Heart left ventricle (tissue), 16 donors: ENCODE measurements at regions not wholly inside any gene's neighbourhood (a gene's known extent, or its start where the extent isn't known, plus 50 kb on each side); places are given as distances from the start of the nearest gene placed in this dataset.

ENCODE experiments used
- ATAC-seq, 4 donors: fragments of 200-7000 bp; cut with Tn5 transposase; one replicate each; pipeline ENCODE4 v1.9.1; 2020 to 2022; ENCODE audit warnings: moderate library complexity in 4 of 4, mild to moderate bottlenecking in 3 of 4, moderate number of reproducible peaks in 1 of 4
- DNase-seq, 5 donors: peaks; one replicate each; pipeline ENCODE4 v3.0.0-alpha.2; 2020
- H3K27ac ChIP-seq, 12 donors: fragments of 200-600 bp; sonication (generic) in 4 of 12; one replicate each; pipeline versions ENCODE4 v1.5.0 to v1.8.0; 2016 to 2022; ENCODE audit warnings: mild to moderate bottlenecking in 2 of 12
- H3K27me3 ChIP-seq, 9 donors: fragments of 200-600 bp; sonication (generic) in 2 of 9; one replicate each; pipeline versions ENCODE4 v1.5.1 to v1.8.0; 2016 to 2022; ENCODE audit warnings: mild to moderate bottlenecking in 3 of 9
- H3K36me3 ChIP-seq, 9 donors: fragments of 200-600 bp; sonication (generic) in 2 of 9; one replicate each; pipeline versions ENCODE4 v1.5.0 to v1.8.0; 2018 to 2022; ENCODE audit warnings: mild to moderate bottlenecking in 2 of 9
- H3K4me1 ChIP-seq, 12 donors: fragments of 200-600 bp; sonication (generic) in 4 of 12; one replicate each; pipeline versions ENCODE4 v1.5.0 to v1.8.0; 2016 to 2022; ENCODE audit warnings: mild to moderate bottlenecking in 3 of 12
- H3K4me3 ChIP-seq, 12 donors: fragments of 200-600 bp; sonication (generic) in 4 of 12; one replicate each; pipeline versions ENCODE4 v1.5.0 to v1.8.0; 2017 to 2022; ENCODE audit warnings: mild to moderate bottlenecking in 9 of 12, moderate library complexity in 4 of 12
- H3K9me3 ChIP-seq, 12 donors: fragments of 200-600 bp; sonication (generic) in 4 of 12; one replicate each; pipeline versions ENCODE4 v1.5.0 to v1.8.0; 2016 to 2022; ENCODE audit warnings: mild to moderate bottlenecking in 1 of 12
- POLR2A ChIP-seq, 2 donors: fragments of 450-650 bp; IDR thresholded peaks; one replicate each; pipeline ENCODE4 v1.6.1; 2017; ENCODE audit warnings: antibody characterized with exemption in 2 of 2, mild to moderate bottlenecking in 2 of 2, moderate library complexity in 2 of 2
- WGBS, 4 donors: extraction: QIAGEN DNeasy Blood & Tissue Kit in 2 of 4; methylation state at CpG; one replicate each; pipeline versions ENCODE4 v1.1.5 to v1.1.7; 2013 to 2018; 5-methylcytosine and 5-hydroxymethylcytosine counted together
- intact Hi-C, 10 donors: fragments of 100-400 bp; cut with DNase I; formaldehyde crosslinking; loops; one replicate each; pipeline versions ENCODE4 v1.11.1 to v1.14.2; 2022
- TF ChIP-seq, protein P1 (sequence below), 12 donors: fragments of 200-600 bp; sonication (generic) in 4 of 12; IDR thresholded peaks; one replicate each; pipeline versions ENCODE4 v1.5.0 to v1.8.0; 2018 to 2022; ENCODE audit warnings: antibody characterized with exemption in 12 of 12, mild to moderate bottlenecking in 5 of 12
- donor health status: ischemic (EF 13 %, LVEDD 7.1; RV severe dilation, severe dysfunction).
- donor health status: healthy with polysubstance abuse.
- donor health status: DM: no; HTN: yes; CAD: no.
- donor health status: DM: no; HTN: no; CAD: no.
- donor health status: ischemic (EF 25% LVEDD 6.9; RV normal size, moderate dysfunction).
- donor health status: ischemic (EF 25% LVEDD 5.7; RV mildly dilated, moderate dysfunction).
- donor health status: healthy.
- donor health status: DM: yes; HTN: yes; CAD: no.
- donor health status: ischemic (EF 35%, LVEDD 5.7; RV mildly dilated, moderate dysfunction).
- donor health status: nonischemic (EF 11% LVEDD 7.7; RV severe dilation, severe dysfunction).
- donor health status: DM: yes; HTN: yes; CAD: no.
- donor health status: PGD.
- donor health status: ischemic (EF 29% LVEDD 5.4; RV normal size, mild dysfunction).
- donor health status: nonischemic (EF 23%, LVEDD 6.1; RV moderate dilation, normal function).

DNA sequence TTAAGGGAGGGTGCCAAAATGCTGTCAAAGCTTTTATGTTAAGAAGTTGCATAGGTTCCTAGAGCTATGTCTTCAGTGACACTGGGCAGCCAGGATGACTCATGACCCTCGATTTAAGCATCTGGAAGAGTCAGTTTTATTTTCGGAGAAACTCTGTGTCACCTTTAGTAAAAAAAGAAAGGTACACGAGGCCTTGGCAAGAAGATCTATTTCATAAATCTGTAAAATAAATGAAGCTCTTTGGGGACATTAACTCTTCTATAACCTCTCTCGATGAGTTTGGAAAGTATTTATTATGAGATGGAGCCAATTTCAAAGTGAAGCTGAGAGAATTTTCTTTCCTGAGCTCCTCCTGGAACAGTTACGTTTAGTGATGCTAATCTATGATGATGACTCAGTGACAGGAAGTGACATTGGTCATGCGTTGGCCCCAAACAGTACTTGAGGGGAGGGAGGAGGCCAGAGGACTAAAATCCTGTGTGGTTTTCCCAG, 156.5 kb downstream of the HLX start:
- TF ChIP-seq, protein P1, sequence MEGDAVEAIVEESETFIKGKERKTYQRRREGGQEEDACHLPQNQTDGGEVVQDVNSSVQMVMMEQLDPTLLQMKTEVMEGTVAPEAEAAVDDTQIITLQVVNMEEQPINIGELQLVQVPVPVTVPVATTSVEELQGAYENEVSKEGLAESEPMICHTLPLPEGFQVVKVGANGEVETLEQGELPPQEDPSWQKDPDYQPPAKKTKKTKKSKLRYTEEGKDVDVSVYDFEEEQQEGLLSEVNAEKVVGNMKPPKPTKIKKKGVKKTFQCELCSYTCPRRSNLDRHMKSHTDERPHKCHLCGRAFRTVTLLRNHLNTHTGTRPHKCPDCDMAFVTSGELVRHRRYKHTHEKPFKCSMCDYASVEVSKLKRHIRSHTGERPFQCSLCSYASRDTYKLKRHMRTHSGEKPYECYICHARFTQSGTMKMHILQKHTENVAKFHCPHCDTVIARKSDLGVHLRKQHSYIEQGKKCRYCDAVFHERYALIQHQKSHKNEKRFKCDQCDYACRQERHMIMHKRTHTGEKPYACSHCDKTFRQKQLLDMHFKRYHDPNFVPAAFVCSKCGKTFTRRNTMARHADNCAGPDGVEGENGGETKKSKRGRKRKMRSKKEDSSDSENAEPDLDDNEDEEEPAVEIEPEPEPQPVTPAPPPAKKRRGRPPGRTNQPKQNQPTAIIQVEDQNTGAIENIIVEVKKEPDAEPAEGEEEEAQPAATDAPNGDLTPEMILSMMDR (IDR thresholded peaks at IDR 0.05), result no peak
- no peak for TF ChIP-seq POLR2A (IDR thresholded peaks at IDR 0.05)
- no peaks in the 10 kb centered on the region for H3K9me3 ChIP-seq
- peaks cover 0 to 37% (median 8%) of the 10 kb centered on the region in 12 donors for H3K4me1 ChIP-seq
- WGBS, 4 donors, result 28 to 39% (median 31%) methylated on average over 6 of the region's 6 CpGs
- intact Hi-C loops, result loop anchor here in 3 of 10 donors (10.0 kb wide), 3 partner anchors 59 to 151 kb away; no protein-coding TSS in a partner anchor
- H3K27me3 ChIP-seq, result no peaks in the 10 kb centered on the region
- no peak overlapping the region for H3K4me3 ChIP-seq
- H3K27ac ChIP-seq, result peak overlapping the region in 2 of 12 donors; percentile 19 to 48
- ATAC-seq (peak in 3 of 4 donors; percentile 54 to 88 (median 69)), DNase-seq (peak in 1 of 5 donors; percentile 16)
- no peaks in the 10 kb centered on the region for H3K36me3 ChIP-seq

DNA sequence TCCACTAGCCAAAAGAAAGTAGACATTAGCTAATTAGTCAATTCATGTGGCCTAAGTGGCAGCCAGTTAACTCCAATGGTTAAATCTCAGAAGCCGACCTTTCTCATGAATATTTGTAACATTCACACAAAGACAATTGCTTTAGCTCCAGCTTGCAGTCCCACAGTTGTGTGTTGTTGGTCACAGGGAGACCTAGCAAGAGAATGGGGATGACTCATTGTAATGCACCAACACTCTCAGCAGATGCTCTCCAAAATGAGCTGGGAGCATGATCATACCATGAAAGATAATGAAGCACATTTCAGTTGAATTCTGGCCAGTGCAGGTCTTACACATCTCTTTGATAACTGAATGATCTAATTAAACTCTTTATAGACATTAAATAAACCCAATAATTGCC, 160.4 kb downstream of the HLX start:
- Histone ChIP-seq H3K27me3 (no peaks in the 10 kb centered on the region), H3K9me3 (no peaks in the 10 kb centered on the region), H3K4me3 (no peak overlapping the region), H3K4me1 (peaks cover 0 to 25% (median 0%) of the 10 kb centered on the region in 12 donors), H3K36me3 (no peaks in the 10 kb centered on the region), H3K27ac (no peak overlapping the region)
- intact Hi-C loops, result loop anchor here in 3 of 10 donors (10.0 kb wide), 3 partner anchors 55 to 155 kb away; no protein-coding TSS in a partner anchor
- WGBS, 4 donors, result 83 to 94% (median 87%) methylated on average over 1 of the region's 1 CpG
- DNase-seq (no peak), ATAC-seq (no peak)
- TF ChIP-seq, protein P1 (IDR thresholded peaks at IDR 0.05), result no peak
- no peak for TF ChIP-seq POLR2A (IDR thresholded peaks at IDR 0.05)

DNA sequence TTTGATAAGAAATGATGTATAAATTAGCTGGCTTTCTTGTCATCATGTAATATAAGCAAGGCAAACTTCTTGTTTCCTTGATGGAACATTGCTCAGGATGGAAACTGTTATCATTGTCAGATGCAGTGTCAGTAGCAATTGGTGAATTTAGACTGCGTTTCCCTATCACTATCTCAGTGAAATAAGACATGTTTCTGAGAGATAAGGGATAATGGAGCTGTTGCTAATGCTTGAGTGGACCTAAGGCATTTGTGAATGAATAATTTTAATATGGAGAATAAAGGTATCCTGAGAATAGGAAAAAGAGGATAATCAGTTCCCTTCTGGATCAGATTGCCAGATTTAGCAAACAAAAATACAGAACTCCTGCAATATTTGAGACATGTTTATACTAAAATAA, 160.9 kb downstream of the HLX start:
- no peak for ATAC-seq
- intact Hi-C loops, result no loop called here
- Histone ChIP-seq H3K36me3 (no peaks in the 10 kb centered on the region), H3K27me3 (no peaks in the 10 kb centered on the region), H3K27ac (no peak overlapping the region), H3K9me3 (no peaks in the 10 kb centered on the region), H3K4me3 (no peak overlapping the region), H3K4me1 (peaks cover 0 to 24% (median 0%) of the 10 kb centered on the region in 12 donors)
- WGBS, 4 donors, result 57 to 68% (median 64%) methylated on average over 1 of the region's 1 CpG
- no peak for DNase-seq
- TF ChIP-seq, protein P1 (IDR thresholded peaks at IDR 0.05), result no peak
- no peak for TF ChIP-seq POLR2A (IDR thresholded peaks at IDR 0.05)

DNA sequence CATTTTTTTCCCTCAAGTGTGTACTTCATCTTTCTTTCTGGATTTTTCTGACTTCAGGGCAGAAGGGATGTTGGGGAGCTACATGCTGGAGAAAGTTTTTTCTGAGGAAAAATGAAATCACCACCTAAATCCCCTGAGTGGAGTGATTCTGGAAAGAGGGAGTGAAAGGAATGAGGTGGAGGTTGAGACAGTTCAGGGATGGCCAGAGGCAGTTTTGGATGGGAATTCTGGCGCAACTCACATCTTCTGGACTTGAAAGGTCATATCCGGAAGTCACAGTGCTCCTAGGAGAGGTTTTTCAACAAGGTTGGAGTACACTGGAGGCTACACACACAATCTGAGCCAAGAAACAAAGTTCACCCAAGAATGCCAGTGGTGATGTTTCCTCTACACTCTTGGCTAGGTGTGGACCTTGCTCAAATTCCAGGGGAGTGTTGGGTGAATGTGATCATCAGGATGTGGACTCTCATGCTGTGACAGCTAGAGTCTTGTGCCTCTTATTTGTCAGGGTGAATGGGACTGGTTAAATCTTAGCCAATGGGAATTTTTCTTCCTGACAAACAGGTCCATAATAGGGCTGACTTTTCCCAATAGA, 161.5 kb downstream of the HLX start:
- Histone ChIP-seq H3K36me3 (no peaks in the 10 kb centered on the region), H3K4me3 (no peak overlapping the region), H3K4me1 (peaks cover 0 to 22% (median 0%) of the 10 kb centered on the region in 12 donors), H3K9me3 (no peaks in the 10 kb centered on the region), H3K27me3 (no peaks in the 10 kb centered on the region), H3K27ac (peak overlapping the region in 2 of 12 donors; percentile 10 to 11)
- 66 to 79% (median 68%) methylated on average over 2 of the region's 2 CpGs for WGBS, 4 donors
- TF ChIP-seq, protein P1 (IDR thresholded peaks at IDR 0.05), result no peak
- TF ChIP-seq POLR2A (IDR thresholded peaks at IDR 0.05), result no peak
- intact Hi-C loops, result no loop called here
- DNase-seq (no peak), ATAC-seq (peak in 1 of 4 donors; percentile 45)
